Neural cell (in vitro differentiated cells): ENCODE measurements at regions not wholly inside any gene's neighbourhood (a gene's known extent, or its start where the extent isn't known, plus 50 kb on each side); places are given as distances from the start of the nearest gene placed in this dataset.

ENCODE experiments used
- H2AFZ ChIP-seq: fragments of 200-600, 300-800 bp; sonication (generic), shearing (Covaris generic); 2 replicates; pipeline ENCODE4 v1.6.0; 2014; ENCODE audit warnings: low read depth, mild to moderate bottlenecking, antibody characterized with exemption, low read length, moderate library complexity
- H3F3A ChIP-seq: fragments of 200-600 bp; shearing (Covaris generic); 2 replicates; pipeline ENCODE4 v1.6.1; 2016; ENCODE audit warnings: mild to moderate bottlenecking, moderate library complexity, mixed read lengths, antibody characterized with exemption, low read length; ENCODE audit not compliant: insufficient read depth, poor library complexity, severe bottlenecking
- H3K27ac ChIP-seq: fragments of 200-600, 300-800 bp; sonication (generic), shearing (Covaris generic); 2 replicates; pipeline ENCODE4 v1.5.1; 2014; ENCODE audit warnings: mild to moderate bottlenecking, low read length, moderate library complexity
- H3K27me3 ChIP-seq: fragments of 300-800, 200-600 bp; sonication (generic), shearing (Covaris generic); 2 replicates; pipeline ENCODE4 v1.6.0; 2014; ENCODE audit warnings: mild to moderate bottlenecking, low read depth, low read length, moderate library complexity; ENCODE audit not compliant: insufficient read depth
- H3K36me3 ChIP-seq: fragments of 300-800, 200-600 bp; sonication (generic), shearing (Covaris generic); 2 replicates; pipeline ENCODE4 v1.5.1; 2014; ENCODE audit warnings: mild to moderate bottlenecking, antibody characterized with exemption, low read length, moderate library complexity; ENCODE audit not compliant: insufficient read depth
- H3K4me2 ChIP-seq: fragments of 300-800, 200-600 bp; sonication (generic), shearing (Covaris generic); 2 replicates; pipeline ENCODE4 v1.6.0; 2014; ENCODE audit warnings: mild to moderate bottlenecking, low read length
- H3K4me3 ChIP-seq: fragments of 300-800, 200-600 bp; sonication (generic), shearing (Covaris generic); 2 replicates; pipeline ENCODE4 v1.5.1; 2014; ENCODE audit warnings: mild to moderate bottlenecking, low read length, moderate library complexity
- H3K79me2 ChIP-seq: fragments of 200-600 bp; shearing (Covaris generic); replicated peaks from 2 replicates; pipeline ENCODE4 v1.6.0; 2014; ENCODE audit warnings: mild to moderate bottlenecking, low read length, moderate library complexity; ENCODE audit not compliant: insufficient read depth
- H3K9ac ChIP-seq: fragments of 300-800, 200-600 bp; sonication (generic), shearing (Covaris generic); 2 replicates; pipeline ENCODE4 v1.6.1; 2016; ENCODE audit warnings: mild to moderate bottlenecking, low read length, mixed read lengths
- H3K9me2 ChIP-seq: fragments of 200-600 bp; shearing (Covaris generic); 2 replicates; pipeline ENCODE4 v1.6.1; 2016; ENCODE audit warnings: mild to moderate bottlenecking, low read length, mixed read lengths; ENCODE audit not compliant: insufficient read depth
- H3K9me3 ChIP-seq: fragments of 200-600, 300-800 bp; sonication (generic), shearing (Covaris generic); 2 replicates; pipeline ENCODE4 v1.6.1; 2016; ENCODE audit warnings: mild to moderate bottlenecking, mixed run types, low read length, moderate library complexity, mixed read lengths
- H4K20me1 ChIP-seq: fragments of 200-600 bp; shearing (Covaris generic); 2 replicates; pipeline ENCODE4 v1.6.1; 2016; ENCODE audit warnings: mild to moderate bottlenecking, mixed run types; ENCODE audit not compliant: insufficient read depth
- EP300 ChIP-seq: fragments of 450-650 bp; conservative IDR thresholded peaks from 2 replicates; pipeline ENCODE4 v1.6.1; 2014; ENCODE audit warnings: antibody characterized with exemption, mild to moderate bottlenecking, moderate library complexity; ENCODE audit not compliant: poor library complexity, severe bottlenecking
- EZH2 ChIP-seq: fragments of 200-600, 300-800 bp; shearing (Covaris generic), sonication (generic); IDR thresholded peaks from 2 replicates; pipeline ENCODE4 v1.6.1; 2014; ENCODE audit warnings: antibody characterized with exemption, low read length, borderline replicate concordance, mild to moderate bottlenecking; ENCODE audit not compliant: insufficient read depth, poor library complexity, severe bottlenecking
- MXI1 ChIP-seq: fragments of 450-650 bp; conservative IDR thresholded peaks from 2 replicates; pipeline ENCODE4 v1.6.1; 2014; ENCODE audit warnings: antibody characterized with exemption, mild to moderate bottlenecking; ENCODE audit not compliant: poor library complexity, severe bottlenecking
- POLR2AphosphoS5 ChIP-seq: IDR thresholded peaks from 2 replicates; pipeline ENCODE4 v1.6.1; 2012
- RAD21 ChIP-seq: fragments of 450-650 bp; conservative IDR thresholded peaks from 2 replicates; pipeline ENCODE4 v1.6.1; 2014; ENCODE audit warnings: antibody characterized with exemption, mild to moderate bottlenecking, moderate library complexity
- SMC3 ChIP-seq: fragments of 450-650 bp; conservative IDR thresholded peaks from 2 replicates; pipeline ENCODE4 v1.6.1; 2014; ENCODE audit warnings: antibody characterized with exemption, mild to moderate bottlenecking, moderate library complexity; ENCODE audit not compliant: poor library complexity
- TAF1 ChIP-seq: IDR thresholded peaks from 2 replicates; pipeline ENCODE4 v1.6.1; 2012; ENCODE audit warnings: low read depth
- TF ChIP-seq, protein P1 (sequence below): fragments of 450-650 bp; IDR thresholded peaks from 2 replicates; pipeline ENCODE4 v1.5.1; 2014; ENCODE audit warnings: antibody characterized with exemption, mild to moderate bottlenecking, moderate library complexity; ENCODE audit not compliant: poor library complexity, severe bottlenecking
- TF ChIP-seq, protein P2 (sequence below): IDR thresholded peaks from 2 replicates; pipeline ENCODE4 v1.6.1; 2012; ENCODE audit warnings: borderline replicate concordance

DNA sequence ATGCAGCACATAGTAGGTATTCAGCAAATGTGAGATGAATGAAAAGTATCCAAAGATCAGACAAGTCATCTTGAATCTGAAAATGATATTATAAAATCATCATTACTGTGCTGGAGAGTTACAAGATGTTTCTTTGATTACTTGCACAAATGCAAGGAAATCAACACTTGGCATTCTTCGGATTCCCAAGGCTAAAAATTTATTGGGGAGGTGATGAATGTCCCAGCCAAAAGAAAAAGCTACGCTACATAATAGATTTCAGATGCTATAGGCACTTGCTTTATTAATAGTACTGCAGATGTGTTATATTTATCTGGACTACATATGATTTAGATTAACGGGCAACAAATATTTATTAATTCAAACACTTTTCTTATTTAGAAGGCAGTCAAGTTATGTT is 286.7 kb upstream of the TENM3 start:
- H3K4me3 ChIP-seq = no peak overlapping the region
- H3K27ac ChIP-seq = no peak overlapping the region
- H2AFZ ChIP-seq = no peak overlapping the region
- no peaks in the 10 kb centered on the region for H3K36me3 ChIP-seq
- no peak overlapping the region for H3K4me2 ChIP-seq
- no peaks in the 10 kb centered on the region for H3K9me3 ChIP-seq
- H3F3A ChIP-seq = no peaks in the 10 kb centered on the region
- H3K9me2 ChIP-seq = no peaks in the 10 kb centered on the region
- TF ChIP-seq, protein P1, sequence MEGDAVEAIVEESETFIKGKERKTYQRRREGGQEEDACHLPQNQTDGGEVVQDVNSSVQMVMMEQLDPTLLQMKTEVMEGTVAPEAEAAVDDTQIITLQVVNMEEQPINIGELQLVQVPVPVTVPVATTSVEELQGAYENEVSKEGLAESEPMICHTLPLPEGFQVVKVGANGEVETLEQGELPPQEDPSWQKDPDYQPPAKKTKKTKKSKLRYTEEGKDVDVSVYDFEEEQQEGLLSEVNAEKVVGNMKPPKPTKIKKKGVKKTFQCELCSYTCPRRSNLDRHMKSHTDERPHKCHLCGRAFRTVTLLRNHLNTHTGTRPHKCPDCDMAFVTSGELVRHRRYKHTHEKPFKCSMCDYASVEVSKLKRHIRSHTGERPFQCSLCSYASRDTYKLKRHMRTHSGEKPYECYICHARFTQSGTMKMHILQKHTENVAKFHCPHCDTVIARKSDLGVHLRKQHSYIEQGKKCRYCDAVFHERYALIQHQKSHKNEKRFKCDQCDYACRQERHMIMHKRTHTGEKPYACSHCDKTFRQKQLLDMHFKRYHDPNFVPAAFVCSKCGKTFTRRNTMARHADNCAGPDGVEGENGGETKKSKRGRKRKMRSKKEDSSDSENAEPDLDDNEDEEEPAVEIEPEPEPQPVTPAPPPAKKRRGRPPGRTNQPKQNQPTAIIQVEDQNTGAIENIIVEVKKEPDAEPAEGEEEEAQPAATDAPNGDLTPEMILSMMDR = no peak
- TF ChIP-seq, protein P2, sequence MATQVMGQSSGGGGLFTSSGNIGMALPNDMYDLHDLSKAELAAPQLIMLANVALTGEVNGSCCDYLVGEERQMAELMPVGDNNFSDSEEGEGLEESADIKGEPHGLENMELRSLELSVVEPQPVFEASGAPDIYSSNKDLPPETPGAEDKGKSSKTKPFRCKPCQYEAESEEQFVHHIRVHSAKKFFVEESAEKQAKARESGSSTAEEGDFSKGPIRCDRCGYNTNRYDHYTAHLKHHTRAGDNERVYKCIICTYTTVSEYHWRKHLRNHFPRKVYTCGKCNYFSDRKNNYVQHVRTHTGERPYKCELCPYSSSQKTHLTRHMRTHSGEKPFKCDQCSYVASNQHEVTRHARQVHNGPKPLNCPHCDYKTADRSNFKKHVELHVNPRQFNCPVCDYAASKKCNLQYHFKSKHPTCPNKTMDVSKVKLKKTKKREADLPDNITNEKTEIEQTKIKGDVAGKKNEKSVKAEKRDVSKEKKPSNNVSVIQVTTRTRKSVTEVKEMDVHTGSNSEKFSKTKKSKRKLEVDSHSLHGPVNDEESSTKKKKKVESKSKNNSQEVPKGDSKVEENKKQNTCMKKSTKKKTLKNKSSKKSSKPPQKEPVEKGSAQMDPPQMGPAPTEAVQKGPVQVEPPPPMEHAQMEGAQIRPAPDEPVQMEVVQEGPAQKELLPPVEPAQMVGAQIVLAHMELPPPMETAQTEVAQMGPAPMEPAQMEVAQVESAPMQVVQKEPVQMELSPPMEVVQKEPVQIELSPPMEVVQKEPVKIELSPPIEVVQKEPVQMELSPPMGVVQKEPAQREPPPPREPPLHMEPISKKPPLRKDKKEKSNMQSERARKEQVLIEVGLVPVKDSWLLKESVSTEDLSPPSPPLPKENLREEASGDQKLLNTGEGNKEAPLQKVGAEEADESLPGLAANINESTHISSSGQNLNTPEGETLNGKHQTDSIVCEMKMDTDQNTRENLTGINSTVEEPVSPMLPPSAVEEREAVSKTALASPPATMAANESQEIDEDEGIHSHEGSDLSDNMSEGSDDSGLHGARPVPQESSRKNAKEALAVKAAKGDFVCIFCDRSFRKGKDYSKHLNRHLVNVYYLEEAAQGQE = no peak
- TF ChIP-seq EP300 (no peak), TAF1 (no peak), MXI1 (no peak), SMC3 (no peak), POLR2AphosphoS5 (no peak), RAD21 (no peak), EZH2 (no peak)
- no peaks in the 10 kb centered on the region for H4K20me1 ChIP-seq
- H3K79me2 ChIP-seq = no peaks in the 10 kb centered on the region
- H3K9ac ChIP-seq = no peak overlapping the region
- no peaks in the 10 kb centered on the region for H3K27me3 ChIP-seq

DNA sequence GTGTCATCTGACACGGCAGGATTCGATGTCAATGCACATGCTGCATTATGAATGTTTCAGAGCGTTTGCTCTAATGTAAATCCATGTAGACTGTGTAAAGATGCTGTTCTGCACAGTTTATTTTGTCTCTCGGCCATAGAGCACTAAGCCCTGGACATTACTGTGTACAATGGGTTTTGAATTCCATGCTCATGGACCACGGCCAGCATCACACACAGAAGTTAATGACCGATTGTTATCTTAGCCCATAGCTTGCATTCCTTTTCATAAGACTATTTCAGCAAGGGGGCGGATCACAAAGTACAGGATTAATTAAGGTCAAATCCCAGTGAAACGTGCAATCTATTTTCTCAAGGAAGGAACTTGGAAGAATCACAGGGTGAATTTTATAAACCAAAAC is 286.1 kb upstream of the TENM3 start:
- TF ChIP-seq MXI1 = no peak
- TF ChIP-seq POLR2AphosphoS5 = no peak
- TF ChIP-seq SMC3 = no peak
- TF ChIP-seq, protein P1 = no peak
- no peak for TF ChIP-seq EZH2
- TF ChIP-seq TAF1 = no peak
- TF ChIP-seq, protein P2 = no peak
- TF ChIP-seq RAD21 = no peak
- TF ChIP-seq EP300 = no peak
- no peak overlapping the region for H3K9ac ChIP-seq
- no peak overlapping the region for H3K4me2 ChIP-seq
- H3K9me2 ChIP-seq = no peaks in the 10 kb centered on the region
- no peak overlapping the region for H3K27ac ChIP-seq
- no peaks in the 10 kb centered on the region for H3K79me2 ChIP-seq
- H3K9me3 ChIP-seq = no peaks in the 10 kb centered on the region
- no peaks in the 10 kb centered on the region for H3K27me3 ChIP-seq
- H3F3A ChIP-seq = no peaks in the 10 kb centered on the region
- no peak overlapping the region for H3K4me3 ChIP-seq
- no peak overlapping the region for H2AFZ ChIP-seq
- no peaks in the 10 kb centered on the region for H4K20me1 ChIP-seq
- H3K36me3 ChIP-seq = no peaks in the 10 kb centered on the region
